Cerebellar nuclear complex (tissue), 1 donor: ENCODE measurements at regions not wholly inside any gene's neighbourhood (a gene's known extent, or its start where the extent isn't known, plus 50 kb on each side); places are given as distances from the start of the nearest gene placed in this dataset.
"Not testable (repeated sequence)": the region's sequence is repeated elsewhere in the genome, so short reads cannot be mapped to it uniquely, and the experiment has no call there.

Source experiments
- DNase-seq, 2 experiments: peaks; one replicate each; lab custom pipeline; 2025; lab: John Stamatoyannopoulos, UW

- no peak for DNase-seq
Measured at GRCh38 chr2:17133052-17133671, 385.1 kb downstream of the RAD51AP2 start.

- DNase-seq = not testable (repeated sequence)
Measured at GRCh38 chr2:17130627-17131026, 387.6 kb downstream of the RAD51AP2 start.

GRCh38 chr2:17125989-17126620, 392.1 kb downstream of the RAD51AP2 start:
- no peak for DNase-seq

- no peak for DNase-seq
Measured at GRCh38 chr2:17124575-17125318, 393.5 kb downstream of the RAD51AP2 start.

- no peak for DNase-seq
Measured at GRCh38 chr2:17122887-17123501, 395.2 kb downstream of the RAD51AP2 start.

- DNase-seq = no peak
Measured at GRCh38 chr2:17115466-17115865, 402.8 kb downstream of the RAD51AP2 start.

GRCh38 chr2:17115042-17115441, 403.2 kb downstream of the RAD51AP2 start:
- no peak for DNase-seq

- DNase-seq = no peak
Measured at GRCh38 chr2:17107871-17108270, 410.4 kb downstream of the RAD51AP2 start.

GRCh38 chr2:17107151-17107550, 411.1 kb downstream of the RAD51AP2 start:
- no peak for DNase-seq

GRCh38 chr2:17106418-17106817, 411.8 kb downstream of the RAD51AP2 start:
- DNase-seq = no peak

- no peak for DNase-seq
Measured at GRCh38 chr2:17104454-17104853, 413.8 kb downstream of the RAD51AP2 start.

- DNase-seq = no peak
Measured at GRCh38 chr2:17101596-17101995, 416.6 kb downstream of the RAD51AP2 start.

- DNase-seq = no peak
Measured at GRCh38 chr2:17101091-17101490, 417.1 kb downstream of the RAD51AP2 start.

- no peak for DNase-seq
Measured at GRCh38 chr2:17095340-17095739, 422.9 kb downstream of the RAD51AP2 start.

GRCh38 chr2:17093712-17094111, 424.5 kb downstream of the RAD51AP2 start:
- no peak for DNase-seq

GRCh38 chr2:17086990-17087389, 421.4 kb upstream of the CYRIA start:
- DNase-seq = no peak

- no peak for DNase-seq
Measured at GRCh38 chr2:17085546-17086202, 420.0 kb upstream of the CYRIA start.

GRCh38 chr2:17084877-17085276, 419.2 kb upstream of the CYRIA start:
- no peak for DNase-seq

GRCh38 chr2:17083902-17084301, 418.3 kb upstream of the CYRIA start:
- DNase-seq = no peak

GRCh38 chr2:17079262-17079661, 413.6 kb upstream of the CYRIA start:
- DNase-seq = no peak

GRCh38 chr2:17076533-17076932, 410.9 kb upstream of the CYRIA start:
- DNase-seq = no peak

- no peak for DNase-seq
Measured at GRCh38 chr2:17070711-17071110, 405.1 kb upstream of the CYRIA start.
